Vagina (tissue), 2 donors: ENCODE measurements at regions not wholly inside any gene's neighbourhood (a gene's known extent, or its start where the extent isn't known, plus 50 kb on each side); places are given as distances from the start of the nearest gene placed in this dataset.

Experiments used
- CTCF ChIP-seq, 3 experiments: fragments of 450-650 bp in 2 of 3; fragments of 200-600 bp in 1 of 3; sonication (generic) in 1 of 3; IDR thresholded peaks; one replicate each; pipeline ENCODE4 v1.5.1; 2017 to 2019; ENCODE audit warnings: antibody characterized with exemption in 3 of 3, mild to moderate bottlenecking in 2 of 3, moderate library complexity in 2 of 3
- POLR2AphosphoS5 ChIP-seq, 2 donors: sonication (generic); formaldehyde crosslinking; IDR thresholded peaks; one replicate each; pipeline ENCODE4 v1.9.0; 2017; ENCODE audit warnings: antibody characterized with exemption in 2 of 2, mild to moderate bottlenecking in 2 of 2, low read depth in 1 of 2; ENCODE audit not compliant: insufficient read depth in 1 of 2

- TF ChIP-seq CTCF (IDR thresholded peaks at IDR 0.05): no peak
- no peak for TF ChIP-seq POLR2AphosphoS5 (IDR thresholded peaks at IDR 0.05; ENCODE audit: insufficient read depth in 1 of 2, low read depth in 1 of 2)
Observed at GRCh38 chr9:73775757-73776156, 624.1 kb downstream of the ANXA1 start.
